ENCODE measurements at regions not wholly inside any gene's neighbourhood (a gene's known extent, or its start where the extent isn't known, plus 50 kb on each side); places are given as distances from the start of the nearest gene placed in this dataset.

DNA sequence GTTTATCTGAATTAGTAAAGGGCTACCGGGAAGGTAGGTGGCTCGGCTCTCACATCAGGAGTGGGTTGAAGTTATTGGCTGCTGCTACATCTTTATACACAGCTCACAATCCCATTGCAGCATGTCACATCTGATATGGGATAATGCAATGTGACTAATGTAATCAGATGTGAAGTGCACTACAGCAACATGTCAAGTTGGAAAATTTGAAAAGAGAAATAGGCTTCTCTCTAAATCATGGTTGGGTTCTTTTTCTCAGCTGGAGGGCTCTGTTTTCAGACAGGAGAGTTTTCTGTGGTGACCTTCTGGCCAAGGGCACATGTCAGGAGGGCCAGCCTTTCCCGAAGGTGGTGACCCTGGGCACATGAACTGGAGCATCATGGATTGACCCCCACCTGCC is 337.5 kb downstream of the HRH4 start:
- no peak for DNase-seq

GRCh38 chr18:24799176-24799575 is 338.7 kb downstream of the HRH4 start:
- no peak for DNase-seq

- DNase-seq, result no peak
Observed at GRCh38 chr18:24799720-24800119, 339.3 kb downstream of the HRH4 start.

DNA sequence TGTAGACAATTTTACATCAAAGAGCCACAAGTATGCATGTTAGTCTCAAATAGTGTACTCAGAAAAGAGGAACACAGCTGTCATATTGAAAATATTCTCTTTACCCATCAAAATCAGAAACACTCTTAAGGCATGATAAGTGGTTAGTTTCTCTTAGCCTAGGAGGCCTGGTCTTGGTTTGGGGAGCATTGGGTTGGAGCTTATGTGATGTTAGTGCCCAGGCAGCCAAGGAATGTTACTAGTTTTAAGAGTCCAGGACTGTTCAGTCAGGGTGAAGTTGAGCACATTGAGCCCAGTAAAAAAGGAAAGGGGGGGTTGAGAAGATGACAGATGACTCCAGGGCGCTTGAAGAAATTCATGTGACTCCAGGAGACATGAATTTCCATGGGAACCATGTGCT is 340.6 kb downstream of the HRH4 start:
- DNase-seq, result no peak

GRCh38 chr18:24802456-24802855 is 342.0 kb downstream of the HRH4 start:
- no peak for DNase-seq

- no peak for DNase-seq
Observed at GRCh38 chr18:24805156-24805555, 344.7 kb downstream of the HRH4 start.

- DNase-seq, result no peak
Observed at GRCh38 chr18:24809173-24809950, 348.9 kb downstream of the HRH4 start.

GRCh38 chr18:24810561-24811305 is 350.3 kb downstream of the HRH4 start:
- no peak for DNase-seq

GRCh38 chr18:24811950-24812681 is 351.7 kb downstream of the HRH4 start:
- no peak for DNase-seq

- no peak for DNase-seq
Observed at GRCh38 chr18:24814521-24814920, 354.1 kb downstream of the HRH4 start.

DNA sequence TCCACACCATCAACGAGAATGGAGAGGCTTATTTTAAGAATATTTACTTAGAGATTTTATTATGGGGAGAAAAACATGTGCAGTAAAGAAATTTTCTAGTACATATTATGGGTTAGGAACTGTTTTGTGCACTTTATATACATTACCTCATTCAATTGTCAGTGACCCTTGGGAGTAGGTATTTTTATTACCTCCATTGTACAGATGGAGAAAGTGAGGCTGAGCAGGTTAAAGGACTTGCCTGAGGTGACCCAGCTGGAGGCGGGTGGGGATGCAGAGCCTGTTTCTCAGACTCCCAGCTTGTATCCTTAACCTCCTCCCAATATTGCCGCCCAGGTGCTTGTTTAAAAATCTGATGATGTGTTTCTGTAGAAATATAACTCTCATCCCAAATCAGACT is 356.7 kb downstream of the HRH4 start:
- no peak for DNase-seq

DNA sequence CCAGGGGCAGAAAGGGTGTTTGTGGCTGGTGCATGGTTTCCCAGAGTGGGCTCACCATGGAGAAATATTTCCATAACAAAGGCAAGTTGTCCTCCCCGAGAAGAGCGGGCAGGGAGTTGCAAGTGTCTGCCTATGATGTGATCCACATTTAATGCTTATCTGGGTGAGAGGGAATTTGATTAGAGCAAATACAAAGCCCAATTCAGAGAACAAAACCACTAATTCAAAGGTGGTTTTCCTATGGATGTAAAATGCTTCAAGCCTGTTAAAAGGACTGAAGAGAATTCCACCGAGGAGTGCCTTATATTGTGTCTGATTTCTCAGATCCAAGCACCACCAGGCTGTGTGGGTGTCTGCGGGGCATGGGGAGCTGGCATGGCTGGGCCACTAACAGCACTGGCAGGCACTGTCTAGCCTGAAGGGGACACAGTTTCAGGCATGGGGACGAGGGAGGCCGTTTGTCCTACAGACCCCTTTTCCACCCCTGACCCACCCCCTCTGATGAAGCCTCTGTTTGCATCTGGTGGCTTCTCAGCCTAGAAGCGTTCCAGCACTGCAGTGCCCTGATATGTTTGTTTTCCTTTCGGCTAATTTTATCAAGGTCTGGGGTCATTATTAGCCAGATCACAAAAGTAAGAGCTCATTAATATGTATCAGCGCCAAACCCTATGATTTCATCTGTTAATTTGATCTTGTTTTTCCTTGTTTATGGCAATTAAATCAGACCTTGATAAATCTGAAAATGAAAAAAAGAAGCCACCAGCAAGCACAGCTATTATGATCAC is 357.3 kb downstream of the HRH4 start:
- no peak for DNase-seq

- DNase-seq, result no peak
Observed at GRCh38 chr18:24818441-24818840, 358.0 kb downstream of the HRH4 start.

- DNase-seq, result no peak
Observed at GRCh38 chr18:24819141-24819890, 358.9 kb downstream of the HRH4 start.

DNA sequence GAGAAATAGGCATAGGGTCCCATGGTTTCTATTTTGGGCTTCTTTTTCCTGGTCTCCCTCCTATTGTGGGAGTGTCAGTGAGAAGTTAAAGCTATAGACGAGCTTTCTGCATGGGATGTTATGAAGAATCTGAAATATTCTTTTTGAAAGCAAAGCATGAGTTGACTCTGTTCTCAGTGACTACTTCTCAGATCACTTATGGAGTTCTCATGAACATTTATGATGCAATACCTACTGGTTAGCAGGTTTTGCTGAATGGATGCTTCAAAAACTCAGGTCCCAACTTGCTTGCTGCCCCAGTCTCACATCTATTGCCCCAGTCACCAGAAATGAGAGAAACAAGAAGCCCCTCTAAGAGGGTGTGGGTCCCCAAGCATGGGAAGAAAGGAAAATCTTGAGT is 365.0 kb downstream of the HRH4 start:
- no peak for DNase-seq

- DNase-seq, result no peak
Observed at GRCh38 chr18:24826605-24827004, 366.2 kb downstream of the HRH4 start.

- no peak for DNase-seq
Observed at GRCh38 chr18:24827501-24827900, 367.1 kb downstream of the HRH4 start.

GRCh38 chr18:24831081-24831480 is 370.6 kb downstream of the HRH4 start:
- no peak for DNase-seq

DNA sequence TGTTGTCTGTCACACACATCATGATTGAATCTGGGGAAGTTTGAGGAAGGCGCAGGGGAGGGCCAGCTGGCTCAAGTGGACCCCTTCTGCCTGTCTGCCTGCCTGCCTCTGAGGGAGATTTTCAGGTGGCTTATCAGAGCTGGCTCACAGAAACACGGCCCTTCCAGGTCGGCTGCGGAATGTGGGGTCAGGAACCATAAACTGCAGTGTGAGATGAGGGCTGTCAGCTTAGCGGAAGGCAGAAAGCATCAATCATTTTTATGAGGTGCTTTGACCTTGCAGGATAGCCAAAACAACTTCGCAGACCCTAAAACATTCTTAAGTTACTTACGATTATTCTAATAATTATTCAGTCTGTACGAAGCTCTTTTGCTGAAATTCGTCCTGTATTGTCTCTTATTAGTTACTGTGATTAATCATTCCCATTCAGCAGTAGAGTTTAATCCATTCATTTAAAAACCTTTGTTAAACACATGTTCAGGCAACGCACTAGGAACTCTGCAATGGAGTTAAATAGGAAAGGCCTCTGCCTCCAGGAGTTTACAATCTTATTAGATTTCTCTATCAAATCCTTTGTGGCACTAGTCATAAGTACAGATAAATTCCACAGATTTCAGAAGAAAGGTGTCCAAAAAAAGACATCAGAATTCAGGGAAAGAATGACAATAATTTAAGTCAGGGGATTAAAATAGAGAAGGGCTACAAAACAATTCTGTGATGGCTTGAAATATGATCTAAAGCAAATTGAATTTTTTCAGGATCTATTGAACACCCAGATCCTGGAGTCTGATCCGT is 371.6 kb downstream of the HRH4 start:
- no peak for DNase-seq

DNA sequence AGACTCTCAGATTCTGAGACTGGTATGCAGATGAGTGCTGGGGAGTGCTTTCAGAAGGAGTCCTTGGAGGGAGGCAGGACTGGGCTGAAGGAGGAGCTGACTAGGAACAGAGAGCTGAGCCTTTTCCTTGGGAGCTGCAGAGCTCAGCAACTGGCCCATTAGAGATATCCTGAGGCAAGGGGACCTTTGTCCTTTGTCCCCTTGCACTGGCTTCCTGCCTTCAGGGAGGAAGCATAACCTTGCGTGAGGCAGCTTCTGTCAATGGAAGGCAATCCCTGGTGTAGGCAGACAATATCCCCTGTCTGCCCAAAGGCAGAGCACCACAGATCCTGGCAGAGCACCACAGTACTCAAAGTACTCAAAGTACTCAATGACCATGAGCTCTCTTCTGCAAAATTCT is 375.3 kb downstream of the HRH4 start:
- no peak for DNase-seq

DNA sequence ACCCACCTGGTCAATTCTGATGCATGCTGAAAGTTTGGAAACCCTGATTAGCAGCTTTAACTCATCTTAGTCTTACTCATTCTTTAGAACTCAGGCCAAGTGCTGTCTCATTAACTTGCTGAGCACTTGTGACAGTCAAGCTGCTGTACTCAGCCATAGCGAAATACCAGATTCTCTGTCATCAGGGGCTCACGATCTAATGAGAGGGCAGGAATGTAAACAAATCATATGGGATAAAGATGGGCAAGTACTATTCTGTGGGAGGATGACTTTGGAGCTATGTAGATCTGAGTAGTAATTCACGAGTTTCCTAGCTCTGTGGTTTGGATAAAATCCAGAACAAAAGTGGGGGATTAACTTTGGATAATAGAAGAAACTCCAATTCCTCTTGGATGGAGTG is 376.6 kb downstream of the HRH4 start:
- DNase-seq, result no peak

All from activated CD4-positive, alpha-beta T cell treated with anti-CD3 and anti-CD28 coated beads for 48 hours (primary cell).